Sciatic nerve (tissue), 2 donors: ENCODE measurements at regions not wholly inside any gene's neighbourhood (a gene's known extent, or its start where the extent isn't known, plus 50 kb on each side); places are given as distances from the start of the nearest gene placed in this dataset.

Source experiments
- ATAC-seq: fragments of 200-7000 bp; cut with Tn5 transposase; one replicate; pipeline ENCODE4 v1.9.1; 2020; ENCODE audit warnings: mild to moderate bottlenecking, moderate library complexity
- DNase-seq: peaks from one replicate; pipeline ENCODE4 v3.0.0-alpha.2; 2020; ENCODE audit warnings: low spot score
- intact Hi-C: fragments of 100-400 bp; cut with DNase I; formaldehyde crosslinking; loops from one replicate; pipeline ENCODE4 v1.14.2; 2022
- donor health status: DM: no; HTN: no; CAD: no.
- donor health status: DM: no; HTN: no; CAD: no.

DNA sequence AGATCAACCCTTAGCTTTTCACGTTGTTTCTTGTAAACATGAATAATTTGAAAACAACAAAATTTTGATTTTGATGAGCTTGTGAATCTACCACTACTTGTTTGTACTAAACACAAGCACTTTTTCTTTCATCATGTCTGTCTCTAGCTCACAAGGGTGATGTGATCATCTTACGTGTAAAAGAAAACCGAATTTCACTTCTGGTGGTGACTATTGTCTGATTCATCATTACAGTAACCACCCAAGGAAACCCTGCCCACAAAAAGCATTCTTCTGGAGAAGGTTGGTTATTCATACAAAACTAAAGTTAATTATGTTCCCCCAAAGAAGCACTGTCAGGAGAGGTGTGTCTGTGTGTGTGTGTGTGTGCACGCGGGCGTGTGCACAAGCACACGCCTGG, 285.4 kb downstream of the ZNF516 start:
- no peak for ATAC-seq
- DNase-seq = no peak
- intact Hi-C loops = no loop called here

GRCh38 chr18:76208678-76209306, 286.2 kb downstream of the ZNF516 start:
- DNase-seq (no peak), ATAC-seq (no peak)
- intact Hi-C loops = no loop called here

DNA sequence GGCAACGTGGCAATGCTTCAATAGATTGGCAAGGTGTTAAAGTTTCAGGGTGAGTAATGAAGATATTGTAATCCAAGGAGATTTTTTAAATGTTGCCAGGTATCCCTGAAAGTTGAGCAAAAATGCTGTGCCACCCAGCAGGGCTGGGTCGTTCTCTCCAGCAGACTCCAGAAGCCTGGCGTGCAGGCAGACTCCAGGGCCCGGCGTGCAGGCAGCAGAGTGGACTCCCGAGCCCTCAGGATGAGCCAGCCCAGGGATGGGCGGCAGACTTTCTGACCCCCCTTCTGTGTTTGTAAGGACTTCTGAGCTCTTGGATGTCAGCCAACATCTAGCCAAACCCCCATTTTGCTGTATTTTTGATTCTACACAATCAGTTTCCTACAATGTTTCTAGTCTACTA, 289.1 kb downstream of the ZNF516 start:
- intact Hi-C loops = no loop called here
- DNase-seq (no peak), ATAC-seq (no peak)

DNA sequence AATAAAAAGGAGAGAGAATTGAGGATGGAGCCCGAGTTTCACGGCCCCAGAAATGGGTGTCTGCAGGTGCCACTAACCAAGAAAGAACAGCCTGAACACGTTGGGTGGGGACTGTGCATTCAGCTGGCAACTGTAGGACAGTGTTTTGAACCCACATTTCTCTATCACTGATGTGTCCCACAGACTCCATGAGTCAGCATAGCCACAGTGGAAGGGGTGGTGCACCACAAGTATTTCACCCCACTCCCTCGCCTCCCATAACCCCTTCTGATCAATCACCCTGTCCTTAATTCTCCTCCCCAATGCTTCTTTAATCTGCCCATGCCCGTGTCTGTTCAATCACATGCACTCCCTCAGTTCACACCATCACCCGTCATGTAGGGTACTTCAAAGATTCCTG, 291.5 kb downstream of the ZNF516 start:
- DNase-seq (no peak), ATAC-seq (no peak)
- intact Hi-C loops = no loop called here

GRCh38 chr18:76202322-76202721, 292.7 kb downstream of the ZNF516 start:
- ATAC-seq = no peak
- intact Hi-C loops = no loop called here
- DNase-seq = no peak

- no peak for ATAC-seq
- intact Hi-C loops = no loop called here
- no peak for DNase-seq
Measured at GRCh38 chr18:76195601-76196000, 299.4 kb downstream of the ZNF516 start.

GRCh38 chr18:76188097-76188496, 306.9 kb downstream of the ZNF516 start:
- ATAC-seq (no peak), DNase-seq (no peak)
- intact Hi-C loops = no loop called here

DNA sequence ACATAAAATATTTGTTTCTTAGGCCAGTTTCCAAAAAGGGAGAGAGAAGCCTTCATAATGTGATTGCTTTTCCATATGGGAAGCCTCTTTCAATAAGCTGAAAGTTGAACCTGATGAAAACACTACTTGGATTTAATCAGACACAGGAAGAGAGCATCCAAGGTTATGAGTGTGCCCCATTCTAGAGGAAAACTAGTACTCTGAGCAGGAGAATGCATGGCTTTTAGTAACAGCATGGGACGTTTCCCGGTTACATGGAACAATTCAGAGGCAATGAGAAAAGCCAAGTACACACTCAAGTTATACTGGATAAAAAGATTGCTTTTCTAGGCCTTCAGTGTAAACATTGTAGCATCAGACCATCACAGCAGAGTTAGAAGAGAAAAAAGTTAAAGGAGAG, 315.8 kb downstream of the ZNF516 start:
- DNase-seq (no peak), ATAC-seq (no peak)
- intact Hi-C loops = no loop called here

DNA sequence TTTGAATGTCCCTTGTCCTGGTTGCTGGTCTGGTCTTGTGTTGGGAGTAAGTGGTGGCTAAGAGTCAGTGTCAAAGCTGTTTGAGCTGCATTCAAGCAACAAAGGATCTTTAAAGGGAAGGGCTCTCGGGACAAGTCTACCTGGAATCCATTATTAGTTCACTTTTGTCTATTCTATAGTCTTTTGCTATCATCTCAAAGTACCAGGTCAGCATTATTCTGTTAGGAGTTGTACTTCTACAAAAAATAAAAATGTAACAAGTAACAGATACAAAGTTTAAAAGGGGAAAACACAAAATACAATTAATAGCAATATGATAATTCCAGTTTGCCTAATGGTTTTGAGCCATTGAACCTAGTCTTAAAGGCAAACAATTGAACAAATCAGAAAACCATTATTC, 317.9 kb downstream of the ZNF516 start:
- ATAC-seq (no peak), DNase-seq (no peak)
- intact Hi-C loops = no loop called here

DNA sequence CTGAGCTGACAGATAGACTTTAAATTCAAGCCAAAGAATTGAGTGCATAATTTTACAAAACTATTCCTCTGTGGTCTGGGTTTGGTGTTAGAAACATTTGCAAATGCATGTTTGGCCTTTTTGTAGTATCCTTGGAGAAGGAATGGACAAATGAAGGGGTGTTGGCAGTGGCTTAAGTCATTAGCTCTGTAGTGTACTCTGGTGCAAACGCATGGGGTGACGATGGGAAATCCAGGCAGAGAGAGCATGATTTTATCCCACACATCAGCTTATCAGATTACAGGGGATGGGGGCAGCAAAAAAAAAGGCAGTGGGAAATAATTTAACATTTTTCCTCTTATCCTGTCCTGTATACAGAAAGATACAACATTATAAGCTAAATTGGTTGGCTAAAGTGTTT, 320.6 kb downstream of the ZNF516 start:
- intact Hi-C loops = no loop called here
- ATAC-seq = no peak
- no peak for DNase-seq

GRCh38 chr18:76169733-76170132, 325.3 kb downstream of the ZNF516 start:
- intact Hi-C loops = no loop called here
- DNase-seq (no peak), ATAC-seq (no peak)

- DNase-seq (no peak), ATAC-seq (no peak)
- intact Hi-C loops = no loop called here
Measured at GRCh38 chr18:76167845-76168621, 327.0 kb downstream of the ZNF516 start.

DNA sequence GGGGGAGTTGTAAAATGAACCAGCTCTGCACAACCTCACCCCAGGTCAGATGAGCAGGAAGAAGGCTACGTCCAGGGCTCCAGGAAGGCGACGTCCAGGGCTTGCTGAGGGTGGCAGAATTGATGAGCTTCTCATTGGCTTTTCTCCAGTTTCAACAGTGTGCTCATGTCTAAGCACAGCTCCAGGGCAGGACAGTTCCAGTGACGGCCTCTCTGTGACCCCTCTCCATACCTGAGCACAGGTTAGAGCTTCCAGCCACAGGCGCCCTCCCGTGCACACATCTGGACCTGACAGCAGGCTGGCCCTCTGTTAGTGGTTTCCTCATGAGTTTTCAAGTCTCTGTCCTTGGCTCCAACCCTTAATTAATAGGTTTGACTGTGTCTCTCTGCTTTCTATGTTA, 327.6 kb downstream of the ZNF516 start:
- no peak for DNase-seq
- no peak for ATAC-seq
- intact Hi-C loops = no loop called here

DNA sequence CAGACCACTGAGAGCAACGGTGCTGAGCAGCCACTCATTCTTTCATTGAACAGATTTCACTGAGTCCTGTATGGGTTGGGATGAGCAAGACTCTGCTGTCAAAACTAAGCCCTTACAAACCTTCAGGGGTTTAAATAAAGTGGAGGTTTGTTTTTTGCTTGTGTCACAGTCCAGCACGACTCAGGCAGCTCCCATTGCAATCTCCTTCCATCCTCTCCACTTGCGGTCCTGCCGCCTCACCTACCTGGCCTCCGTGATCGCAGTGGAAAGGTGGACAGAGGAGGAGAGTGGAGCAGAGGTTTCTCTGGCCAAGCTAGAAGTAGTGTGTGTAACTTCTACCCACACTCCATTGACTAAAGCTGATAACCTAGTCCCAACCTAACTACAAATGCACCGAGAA, 332.2 kb downstream of the ZNF516 start:
- no peak for ATAC-seq
- no peak for DNase-seq
- intact Hi-C loops = no loop called here

GRCh38 chr18:76161983-76162382, 333.1 kb downstream of the ZNF516 start:
- intact Hi-C loops = no loop called here
- ATAC-seq = no peak
- no peak for DNase-seq

DNA sequence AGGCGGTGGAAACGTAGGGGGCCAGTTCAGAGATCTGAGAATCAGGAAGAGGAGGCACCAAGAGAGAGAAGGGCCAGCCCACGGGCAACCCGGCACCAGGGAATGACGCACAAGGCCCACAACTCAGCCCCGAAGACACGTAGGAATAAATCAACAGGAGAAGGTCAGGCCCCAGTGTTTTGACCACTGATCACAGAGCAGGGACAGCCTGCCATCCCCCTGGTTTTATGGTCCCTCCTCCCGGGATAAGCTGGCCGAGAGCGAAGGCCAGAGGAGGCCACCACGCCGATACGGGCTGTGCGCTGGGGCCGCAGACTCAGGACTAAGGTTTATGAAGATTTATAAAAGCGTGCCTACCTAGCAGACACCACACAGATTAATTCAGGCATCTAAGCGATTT, 341.4 kb downstream of the ZNF516 start:
- no peak for ATAC-seq
- intact Hi-C loops = no loop called here
- DNase-seq = no peak

DNA sequence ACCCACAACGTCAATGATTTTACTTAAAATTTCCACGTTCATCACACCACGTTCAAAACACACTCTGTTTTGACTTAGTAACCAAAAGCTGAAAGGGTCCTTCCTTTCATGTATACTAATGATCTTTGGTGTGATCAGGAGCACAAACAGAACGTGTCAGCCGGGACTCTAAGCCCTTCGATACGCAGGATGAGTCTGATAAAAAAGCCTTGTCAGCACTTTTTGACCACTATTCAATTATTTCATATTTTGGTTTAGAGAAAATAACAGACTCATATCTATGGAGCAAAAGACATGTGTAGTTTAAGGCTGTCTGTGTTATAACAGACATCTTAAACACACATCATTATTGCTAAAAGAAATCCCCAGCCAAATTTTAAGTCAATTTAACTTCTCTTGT, 345.3 kb downstream of the ZNF516 start:
- DNase-seq = no peak
- intact Hi-C loops = no loop called here
- ATAC-seq = no peak

GRCh38 chr18:76149284-76149683, 345.8 kb downstream of the ZNF516 start:
- ATAC-seq (no peak), DNase-seq (no peak)
- intact Hi-C loops = no loop called here

- intact Hi-C loops = no loop called here
- ATAC-seq = no peak
- no peak for DNase-seq
Measured at GRCh38 chr18:76145521-76146376, 349.3 kb downstream of the ZNF516 start.

DNA sequence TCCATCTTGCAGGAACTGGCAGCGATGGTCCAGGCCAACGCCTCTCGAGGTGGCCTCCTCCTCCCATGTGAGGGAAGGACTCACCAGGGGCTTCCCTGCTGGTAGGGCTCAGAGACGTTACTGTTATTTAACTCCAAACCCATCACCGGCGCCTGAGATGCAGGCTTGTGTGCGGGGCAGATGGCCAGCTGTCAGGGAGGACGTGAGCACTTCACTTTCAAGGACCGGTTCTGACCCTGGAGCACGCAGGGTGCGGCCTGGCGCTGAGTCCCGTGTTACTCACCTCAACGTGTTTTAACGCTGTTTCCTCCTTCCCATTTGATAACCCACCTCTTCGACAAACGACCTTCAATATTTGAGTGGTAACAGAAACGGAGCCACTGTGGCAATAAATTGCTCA, 350.2 kb downstream of the ZNF516 start:
- intact Hi-C loops = no loop called here
- no peak for DNase-seq
- no peak for ATAC-seq
